EH (cell line): ENCODE measurements at regions not wholly inside any gene's neighbourhood (a gene's known extent, or its start where the extent isn't known, plus 50 kb on each side); places are given as distances from the start of the nearest gene placed in this dataset.
A peak's percentile ranks its signal among the peaks of the same experiment; 100 is the strongest.

Source experiments
- DNase-seq: peaks from one replicate; pipeline ENCODE4 v3.0.0-alpha.2; 2015; ENCODE audit warnings: low read depth

DNA sequence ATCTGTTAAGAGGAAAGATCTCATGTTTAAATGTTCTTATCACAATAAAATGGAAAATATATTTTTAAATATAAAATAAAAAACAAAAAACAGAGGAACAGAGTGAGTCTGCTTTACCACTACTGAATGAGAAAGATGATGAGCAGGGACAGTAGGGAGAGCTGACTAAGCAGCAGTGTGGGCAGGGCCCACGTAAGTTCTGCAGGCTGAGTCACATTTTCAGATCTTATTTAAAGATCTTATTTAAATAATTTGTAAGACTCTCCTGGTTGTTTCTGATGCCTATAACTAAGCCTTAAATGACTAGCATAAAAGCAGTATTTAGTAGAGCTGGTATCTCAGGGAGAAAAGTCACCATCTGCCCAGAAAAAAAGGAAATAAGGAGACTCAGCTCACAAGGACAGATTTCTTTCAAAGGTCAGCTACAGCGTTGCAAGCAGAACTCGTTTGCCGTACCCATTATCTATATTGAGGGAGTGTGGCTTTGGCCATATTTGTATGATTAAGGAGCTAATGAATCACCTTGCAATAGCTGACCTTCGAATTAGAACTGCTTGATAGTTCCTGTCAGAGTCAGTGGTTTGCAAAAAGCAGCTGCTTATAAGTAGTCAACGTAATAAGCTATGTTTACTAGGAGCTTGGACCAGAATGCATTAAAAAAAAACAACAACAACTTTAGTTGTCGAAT lies 322.1 kb upstream of the CHAC2 start:
- DNase-seq: peak; percentile 39

DNA sequence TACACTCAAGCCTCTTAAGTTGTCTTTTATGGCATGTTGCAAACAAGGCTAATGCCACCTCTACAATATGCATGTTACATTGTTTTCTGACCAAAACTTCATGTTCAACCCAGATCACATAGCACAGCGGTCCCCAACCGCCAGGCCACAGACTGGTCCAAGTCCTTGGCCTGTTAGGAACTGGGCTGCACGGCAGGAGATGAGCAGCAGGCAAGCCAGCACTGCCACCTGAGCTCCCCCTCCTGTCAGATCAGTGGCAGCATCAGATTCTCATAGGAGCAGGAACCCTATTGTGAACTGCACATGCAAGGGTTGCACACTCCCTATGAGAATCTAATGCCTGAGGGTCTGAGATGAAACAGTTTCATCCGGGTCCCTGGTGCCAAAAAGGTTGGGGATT lies 324.8 kb upstream of the CHAC2 start:
- DNase-seq: no peak

GRCh38 chr2:53442093-53442492 lies 325.5 kb upstream of the CHAC2 start:
- no peak for DNase-seq

DNA sequence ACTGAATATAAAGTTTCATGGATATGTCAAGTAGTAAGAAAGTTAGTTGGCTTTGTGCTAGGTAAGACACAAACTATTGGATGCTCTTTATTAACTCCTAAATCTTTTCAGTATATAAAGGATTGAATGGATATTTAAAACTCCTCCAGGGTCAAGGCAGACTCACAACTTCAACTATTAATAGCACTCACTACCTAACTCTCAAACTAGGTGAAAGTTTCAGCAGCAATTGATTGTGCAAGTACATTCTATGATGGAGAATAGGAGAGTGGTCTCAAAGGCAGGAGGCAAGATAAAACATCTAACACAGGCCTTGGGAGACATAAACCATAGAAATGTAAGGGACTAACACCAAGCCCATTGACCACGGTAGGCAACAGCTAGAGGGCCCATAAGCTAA lies 328.9 kb upstream of the CHAC2 start:
- DNase-seq: no peak

- no peak for DNase-seq
These were observed 329.5 kb upstream of the CHAC2 start for GRCh38 chr2:53438100-53438499.

- DNase-seq: no peak
These were observed 330.2 kb upstream of the CHAC2 start for GRCh38 chr2:53437371-53437770.

- DNase-seq: no peak
These were observed 330.7 kb upstream of the CHAC2 start for GRCh38 chr2:53436882-53437281.

- DNase-seq: no peak
These were observed 332.0 kb upstream of the CHAC2 start for GRCh38 chr2:53435610-53436009.

DNA sequence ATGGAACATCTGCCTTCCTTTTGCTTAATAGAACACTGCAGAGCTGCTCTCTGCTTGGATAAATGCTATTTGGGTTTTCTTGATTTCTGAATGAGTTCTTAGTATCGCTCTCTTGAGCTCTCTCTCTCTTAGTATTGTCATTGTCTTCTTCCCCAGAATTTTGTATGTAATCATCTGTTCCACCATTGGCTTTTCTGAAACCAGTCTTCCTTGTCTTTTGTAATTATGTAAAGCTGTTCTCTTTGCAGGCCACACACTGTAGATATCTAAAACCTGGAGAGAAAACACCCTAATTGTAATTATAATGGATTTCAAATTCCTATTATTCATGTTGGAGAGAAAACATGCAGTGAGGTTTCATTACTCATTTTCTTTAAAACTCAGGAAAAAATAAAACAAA lies 333.1 kb upstream of the CHAC2 start:
- no peak for DNase-seq

DNA sequence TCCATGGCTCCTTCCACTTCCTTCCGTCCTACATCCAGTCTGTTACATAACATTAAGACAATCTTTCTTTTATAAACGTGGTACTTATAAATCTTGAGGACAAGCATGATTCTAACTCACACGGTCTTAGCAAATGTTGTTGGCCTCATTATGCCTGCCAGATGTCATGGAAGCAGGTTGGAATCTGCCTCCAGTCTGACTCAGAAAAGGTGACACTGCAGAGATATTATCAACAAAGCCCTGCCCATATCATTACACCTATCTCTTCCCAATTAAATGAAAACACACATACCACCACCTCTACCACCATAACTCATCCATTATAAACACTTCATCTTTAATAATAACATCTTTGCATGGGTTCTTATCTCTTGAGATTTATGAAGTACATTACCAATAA lies 334.7 kb upstream of the CHAC2 start:
- DNase-seq: no peak

GRCh38 chr2:53429901-53430300 lies 337.7 kb upstream of the CHAC2 start:
- DNase-seq: no peak

GRCh38 chr2:53424902-53425301 lies 342.7 kb upstream of the CHAC2 start:
- no peak for DNase-seq

DNA sequence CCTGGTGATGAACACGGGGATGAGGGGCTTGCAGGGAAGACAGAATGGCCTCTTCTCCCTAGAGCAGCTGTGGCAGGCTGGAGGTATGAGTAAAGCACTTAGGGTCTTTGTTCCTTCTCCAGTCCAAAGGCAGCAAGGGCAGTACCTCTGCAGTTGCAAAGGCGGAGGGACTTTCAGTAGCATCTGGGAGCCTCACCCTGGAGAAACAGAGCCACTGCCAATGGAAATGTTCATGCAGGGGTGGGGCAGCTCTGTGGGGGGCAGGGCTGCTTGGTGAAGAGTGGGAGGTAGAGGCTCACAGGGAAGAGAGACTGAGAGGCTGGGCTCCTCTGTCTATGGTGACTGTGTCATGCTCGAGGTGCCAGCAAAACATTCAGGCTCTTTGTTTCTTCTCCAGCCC lies 344.1 kb upstream of the CHAC2 start:
- no peak for DNase-seq

DNA sequence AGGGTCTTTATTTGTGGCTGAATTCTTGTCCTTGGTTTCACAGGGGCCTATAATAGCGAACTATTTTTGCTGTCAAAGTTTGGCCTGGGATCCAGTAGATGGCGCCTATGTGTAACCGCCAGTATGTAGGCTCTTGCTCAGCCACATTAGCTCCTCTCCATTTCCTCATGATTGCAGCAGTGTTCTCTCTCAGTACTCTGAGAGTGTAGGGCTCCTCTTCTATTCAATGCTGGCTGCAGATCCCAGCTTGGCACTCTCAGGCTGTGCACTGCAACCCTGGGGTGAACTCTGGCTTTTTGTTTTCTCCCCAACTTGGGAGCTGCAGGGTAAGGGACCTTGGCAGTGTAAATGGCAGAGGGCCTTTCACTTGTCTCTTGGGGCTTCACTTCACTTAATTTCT lies 344.6 kb upstream of the CHAC2 start:
- peak; percentile 72 for DNase-seq

GRCh38 chr2:53417385-53417784 lies 350.2 kb upstream of the CHAC2 start:
- no peak for DNase-seq

DNA sequence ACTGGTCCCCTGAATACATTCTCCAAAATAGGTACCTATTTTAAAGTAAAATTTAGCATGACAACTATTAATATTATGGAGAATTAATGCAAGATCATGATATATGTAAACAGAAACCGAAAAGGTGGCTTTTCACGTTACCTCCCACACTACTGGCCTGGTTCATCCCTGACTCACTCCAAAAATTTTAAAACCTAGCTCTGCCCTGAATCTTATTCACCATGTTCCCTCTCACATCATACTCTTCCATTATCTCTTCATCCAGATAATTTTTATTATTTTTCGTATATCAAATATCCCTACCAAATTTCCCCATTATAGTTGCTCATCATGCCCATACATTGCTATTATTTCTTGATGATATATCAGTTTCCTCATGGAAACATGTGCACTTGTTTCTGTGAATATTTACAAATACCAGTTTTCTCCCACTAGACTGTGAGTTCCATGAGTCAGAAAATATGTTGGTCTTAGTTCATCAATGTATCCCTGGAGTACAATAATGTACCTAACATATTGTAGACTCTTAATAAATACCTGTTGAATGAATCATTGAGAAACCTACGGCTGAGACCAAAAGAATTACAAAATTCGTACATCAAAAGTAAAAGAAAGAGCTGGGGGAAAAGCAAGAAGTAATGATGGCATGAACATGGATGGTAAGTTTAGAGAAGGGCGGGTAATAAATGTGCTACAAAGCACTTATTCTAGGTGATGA lies 360.1 kb upstream of the CHAC2 start:
- DNase-seq: no peak

DNA sequence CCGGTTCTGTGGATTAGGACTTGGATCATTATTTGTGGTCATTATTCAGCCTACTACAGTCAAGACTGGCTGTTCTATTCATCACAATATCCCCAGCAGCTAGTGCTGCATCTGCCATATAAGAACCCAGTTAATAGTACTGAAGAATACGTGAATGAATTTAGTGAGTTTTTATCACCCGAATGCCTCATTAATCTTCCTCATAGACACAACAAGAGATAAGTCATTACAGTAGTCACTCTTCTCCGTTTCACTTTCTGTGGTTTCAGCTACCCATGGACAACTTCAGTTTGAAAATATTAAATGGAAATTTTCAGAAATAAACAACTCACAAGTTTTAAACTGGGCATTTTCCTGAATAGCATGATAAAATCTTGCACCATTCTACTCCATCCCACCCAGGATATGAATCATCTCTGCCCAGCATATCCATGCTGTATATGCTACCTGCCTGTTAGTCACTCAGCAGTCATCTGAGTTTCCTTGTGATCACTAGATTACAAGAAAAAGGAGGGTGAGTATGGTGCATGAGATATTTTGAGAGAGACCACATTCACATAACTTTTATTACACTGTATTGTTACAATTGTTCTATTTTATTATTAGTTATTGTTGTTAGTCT lies 363.7 kb upstream of the CHAC2 start:
- DNase-seq: peak; percentile 70

DNA sequence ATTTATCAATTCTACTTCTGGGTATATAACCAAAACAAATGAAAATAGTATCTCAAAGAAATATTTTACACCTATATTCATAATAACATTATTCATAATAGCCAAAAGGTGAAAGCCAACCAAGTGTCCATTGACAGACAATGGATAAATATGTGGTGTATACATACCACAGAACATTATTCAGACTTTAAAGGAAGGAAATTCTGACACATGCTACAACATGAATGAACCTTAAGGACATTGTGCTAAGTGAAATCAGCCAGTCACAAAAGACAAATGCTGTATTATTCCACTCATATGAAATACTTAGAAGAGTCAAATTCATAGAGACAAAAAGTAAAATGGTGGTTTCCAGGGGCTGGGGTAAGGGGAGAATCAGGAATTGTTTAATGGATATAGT lies 370.5 kb upstream of the CHAC2 start:
- DNase-seq: no peak

DNA sequence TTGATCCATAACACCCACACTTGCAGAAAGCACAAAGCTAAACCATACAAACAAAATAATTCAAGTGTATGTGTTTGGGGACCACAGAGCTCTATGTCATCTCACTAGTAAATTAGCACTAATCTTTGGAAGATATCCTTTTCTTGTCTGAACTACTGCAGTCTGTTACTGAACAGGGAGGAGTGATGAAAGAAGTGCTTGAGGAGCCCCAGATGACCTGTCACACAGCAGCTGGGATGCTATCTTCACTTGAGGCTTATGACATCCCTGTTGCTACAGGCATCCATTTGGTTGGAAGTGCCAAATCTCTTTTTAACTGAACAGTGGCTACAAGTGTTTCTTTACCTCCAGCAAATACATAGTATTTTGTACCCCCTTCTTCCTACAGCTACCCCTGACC lies 386.3 kb upstream of the CHAC2 start:
- DNase-seq: no peak

DNA sequence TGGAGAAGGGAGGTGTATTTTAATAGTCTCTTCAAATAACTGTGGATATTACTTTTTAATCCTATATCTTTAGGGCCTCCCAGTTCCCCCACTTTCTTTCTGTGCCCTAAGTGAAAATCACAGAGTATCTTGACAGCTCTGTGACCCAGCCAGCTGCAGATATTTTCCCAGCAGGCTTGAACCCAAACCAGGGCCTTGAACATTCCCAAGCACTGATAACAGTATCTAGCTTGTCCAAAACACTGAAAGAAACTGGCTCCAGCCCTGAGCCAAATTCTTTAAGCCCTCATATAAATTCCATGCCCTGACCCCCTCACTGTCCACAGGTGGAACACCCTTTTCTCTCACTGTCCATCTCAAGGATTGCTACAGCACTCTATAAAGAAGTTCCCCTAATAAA lies 388.1 kb upstream of the CHAC2 start:
- no peak for DNase-seq

- DNase-seq: no peak
These were observed 388.8 kb upstream of the CHAC2 start for GRCh38 chr2:53378791-53379190.

GRCh38 chr2:53373126-53373525 lies 394.5 kb upstream of the CHAC2 start:
- DNase-seq: no peak

DNA sequence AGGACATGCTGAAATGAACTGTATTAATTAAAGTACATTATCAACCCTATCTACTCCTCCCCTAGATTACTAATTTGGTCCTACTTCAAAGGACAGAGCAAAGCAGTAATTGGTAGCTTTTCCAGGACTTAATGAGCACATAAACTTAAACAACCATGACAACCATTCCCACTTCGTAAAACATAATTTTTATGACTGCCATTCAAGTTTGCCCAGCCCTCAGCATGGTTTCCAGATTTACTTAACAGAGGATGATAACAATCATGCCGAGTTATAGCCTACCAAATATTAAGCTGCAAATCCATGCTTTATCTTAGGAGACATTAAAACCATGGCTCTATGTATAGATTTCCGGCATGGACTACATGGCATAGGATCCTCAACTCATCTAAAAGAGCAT lies 401.1 kb upstream of the CHAC2 start:
- no peak for DNase-seq

- DNase-seq: no peak
These were observed 404.7 kb upstream of the CHAC2 start for GRCh38 chr2:53362934-53363333.
